ENCODE measurements at regions not wholly inside any gene's neighbourhood (a gene's known extent, or its start where the extent isn't known, plus 50 kb on each side); places are given as distances from the start of the nearest gene placed in this dataset.
A peak's percentile ranks its signal among the peaks of the same experiment; 100 is the strongest.
"Not testable (repeated sequence)": the region's sequence is repeated elsewhere in the genome, so short reads cannot be mapped to it uniquely, and the experiment has no call there.

GRCh38 chr6:27597031-27597567 is 124.2 kb upstream of the ZNF184 start:
- not testable (repeated sequence) for H3K4me2 ChIP-seq (ENCODE audit: low read length); H3K4me1 ChIP-seq (ENCODE audit: control insufficient read depth, insufficient read depth, low read length); H3K9me3 ChIP-seq (replicated peaks; ENCODE audit: low read length); H3K36me3 ChIP-seq (ENCODE audit: insufficient read depth, low read length); H3K4me3 ChIP-seq (ENCODE audit: low read length); H3K9ac ChIP-seq (ENCODE audit: low read depth, low read length); H3K27me3 ChIP-seq (ENCODE audit: control insufficient read depth, insufficient read depth, low read length)

GRCh38 chr6:27593861-27594260 is 121.0 kb upstream of the ZNF184 start:
- Histone ChIP-seq H3K27me3 (ENCODE audit: control insufficient read depth, insufficient read depth, low read length) (no peaks in the 10 kb centered on the region), H3K9ac (ENCODE audit: low read depth, low read length) (no peak overlapping the region), H3K4me1 (ENCODE audit: control insufficient read depth, insufficient read depth, low read length) (no peaks in the 10 kb centered on the region), H3K9me3 (replicated peaks; ENCODE audit: low read length) (no peaks in the 10 kb centered on the region), H3K36me3 (ENCODE audit: insufficient read depth, low read length) (no peaks in the 10 kb centered on the region), H3K4me2 (ENCODE audit: low read length) (peak overlapping the region; percentile 77), H3K4me3 (ENCODE audit: low read length) (no peak overlapping the region)

- no peaks in the 10 kb centered on the region for H3K9me3 ChIP-seq (replicated peaks; ENCODE audit: low read length)
- no peaks in the 10 kb centered on the region for H3K4me1 ChIP-seq (ENCODE audit: control insufficient read depth, insufficient read depth, low read length)
- no peaks in the 10 kb centered on the region for H3K36me3 ChIP-seq (ENCODE audit: insufficient read depth, low read length)
- H3K4me2 ChIP-seq (ENCODE audit: low read length) = peak overlapping the region; percentile 77
- no peak overlapping the region for H3K9ac ChIP-seq (ENCODE audit: low read depth, low read length)
- H3K4me3 ChIP-seq (ENCODE audit: low read length) = peak overlapping the region; percentile 62
- no peaks in the 10 kb centered on the region for H3K27me3 ChIP-seq (ENCODE audit: control insufficient read depth, insufficient read depth, low read length)
Measured at GRCh38 chr6:27593200-27593818, 120.4 kb upstream of the ZNF184 start.

GRCh38 chr6:27592481-27593199 is 119.7 kb upstream of the ZNF184 start:
- Histone ChIP-seq H3K27me3 (ENCODE audit: control insufficient read depth, insufficient read depth, low read length) (no peaks in the 10 kb centered on the region), H3K4me3 (ENCODE audit: low read length) (peak overlapping the region; percentile 62)

GRCh38 chr6:27591699-27592480 is 119.0 kb upstream of the ZNF184 start:
- no peaks in the 10 kb centered on the region for H3K27me3 ChIP-seq (ENCODE audit: control insufficient read depth, insufficient read depth, low read length)
- H3K4me1 ChIP-seq (ENCODE audit: control insufficient read depth, insufficient read depth, low read length) = no peaks in the 10 kb centered on the region
- H3K9ac ChIP-seq (ENCODE audit: low read depth, low read length) = no peak overlapping the region
- peak overlapping the region; percentile 56 for H3K4me3 ChIP-seq (ENCODE audit: low read length)
- no peaks in the 10 kb centered on the region for H3K9me3 ChIP-seq (replicated peaks; ENCODE audit: low read length)
- no peaks in the 10 kb centered on the region for H3K36me3 ChIP-seq (ENCODE audit: insufficient read depth, low read length)
- peak overlapping the region; percentile 77 for H3K4me2 ChIP-seq (ENCODE audit: low read length)

More at GRCh38 chr6:27592481-27593199, 119.7 kb upstream of the ZNF184 start:
- Histone ChIP-seq H3K9me3 (replicated peaks; ENCODE audit: low read length) (no peaks in the 10 kb centered on the region), H3K36me3 (ENCODE audit: insufficient read depth, low read length) (no peaks in the 10 kb centered on the region), H3K4me2 (ENCODE audit: low read length) (peak overlapping the region; percentile 77), H3K9ac (ENCODE audit: low read depth, low read length) (no peak overlapping the region), H3K4me1 (ENCODE audit: control insufficient read depth, insufficient read depth, low read length) (no peaks in the 10 kb centered on the region)

- H3K9ac ChIP-seq (ENCODE audit: low read depth, low read length); H3K4me2 ChIP-seq (ENCODE audit: low read length); H3K36me3 ChIP-seq (ENCODE audit: insufficient read depth, low read length); H3K27me3 ChIP-seq (ENCODE audit: control insufficient read depth, insufficient read depth, low read length); H3K4me3 ChIP-seq (ENCODE audit: low read length); H3K4me1 ChIP-seq (ENCODE audit: control insufficient read depth, insufficient read depth, low read length); H3K9me3 ChIP-seq (replicated peaks; ENCODE audit: low read length): not testable (repeated sequence)
Measured at GRCh38 chr6:27585316-27585715, 112.4 kb upstream of the ZNF184 start.

GRCh38 chr6:27584326-27584725 is 111.4 kb upstream of the ZNF184 start:
- no peak overlapping the region for H3K4me2 ChIP-seq (ENCODE audit: low read length)
- H3K36me3 ChIP-seq (ENCODE audit: insufficient read depth, low read length) = no peaks in the 10 kb centered on the region
- no peak overlapping the region for H3K9ac ChIP-seq (ENCODE audit: low read depth, low read length)
- H3K9me3 ChIP-seq (replicated peaks; ENCODE audit: low read length) = no peaks in the 10 kb centered on the region
- no peaks in the 10 kb centered on the region for H3K27me3 ChIP-seq (ENCODE audit: control insufficient read depth, insufficient read depth, low read length)
- no peak overlapping the region for H3K4me3 ChIP-seq (ENCODE audit: low read length)
- H3K4me1 ChIP-seq (ENCODE audit: control insufficient read depth, insufficient read depth, low read length) = no peaks in the 10 kb centered on the region

GRCh38 chr6:27582928-27583725 is 110.2 kb upstream of the ZNF184 start:
- no peak overlapping the region for H3K4me3 ChIP-seq (ENCODE audit: low read length)
- no peaks in the 10 kb centered on the region for H3K27me3 ChIP-seq (ENCODE audit: control insufficient read depth, insufficient read depth, low read length)
- H3K9me3 ChIP-seq (replicated peaks; ENCODE audit: low read length) = no peaks in the 10 kb centered on the region

GRCh38 chr6:27579973-27580372 is 107.1 kb upstream of the ZNF184 start:
- H3K27me3 ChIP-seq (ENCODE audit: control insufficient read depth, insufficient read depth, low read length) = no peaks in the 10 kb centered on the region
- H3K9me3 ChIP-seq (replicated peaks; ENCODE audit: low read length) = no peaks in the 10 kb centered on the region
- no peak overlapping the region for H3K4me2 ChIP-seq (ENCODE audit: low read length)
- H3K9ac ChIP-seq (ENCODE audit: low read depth, low read length) = no peak overlapping the region
- no peaks in the 10 kb centered on the region for H3K36me3 ChIP-seq (ENCODE audit: insufficient read depth, low read length)
- no peak overlapping the region for H3K4me3 ChIP-seq (ENCODE audit: low read length)
- no peaks in the 10 kb centered on the region for H3K4me1 ChIP-seq (ENCODE audit: control insufficient read depth, insufficient read depth, low read length)

More at GRCh38 chr6:27582928-27583725, 110.2 kb upstream of the ZNF184 start:
- no peak overlapping the region for H3K9ac ChIP-seq (ENCODE audit: low read depth, low read length)
- H3K36me3 ChIP-seq (ENCODE audit: insufficient read depth, low read length) = no peaks in the 10 kb centered on the region
- H3K4me1 ChIP-seq (ENCODE audit: control insufficient read depth, insufficient read depth, low read length) = no peaks in the 10 kb centered on the region
- H3K4me2 ChIP-seq (ENCODE audit: low read length) = no peak overlapping the region

GRCh38 chr6:27577922-27578321 is 105.0 kb upstream of the ZNF184 start:
- Histone ChIP-seq H3K9ac (ENCODE audit: low read depth, low read length) (no peak overlapping the region), H3K4me1 (ENCODE audit: control insufficient read depth, insufficient read depth, low read length) (no peaks in the 10 kb centered on the region), H3K4me2 (ENCODE audit: low read length) (no peak overlapping the region), H3K27me3 (ENCODE audit: control insufficient read depth, insufficient read depth, low read length) (no peaks in the 10 kb centered on the region), H3K4me3 (ENCODE audit: low read length) (no peak overlapping the region), H3K36me3 (ENCODE audit: insufficient read depth, low read length) (no peaks in the 10 kb centered on the region), H3K9me3 (replicated peaks; ENCODE audit: low read length) (no peaks in the 10 kb centered on the region)
